SK-N-MC (cell line): ENCODE measurements at regions not wholly inside any gene's neighbourhood (a gene's known extent, or its start where the extent isn't known, plus 50 kb on each side); places are given as distances from the start of the nearest gene placed in this dataset.

ENCODE experiments used
- EZH2 ChIP-seq: fragments of 200-600 bp; sonication (generic); IDR thresholded peaks from one replicate; pipeline ENCODE4 v1.6.1; 2017; ENCODE audit warnings: antibody characterized with exemption
- POLR2AphosphoS5 ChIP-seq: IDR thresholded peaks from 2 replicates; pipeline ENCODE4 v1.6.1; 2012; ENCODE audit warnings: mild to moderate bottlenecking, low read depth, low read length, borderline replicate concordance

DNA sequence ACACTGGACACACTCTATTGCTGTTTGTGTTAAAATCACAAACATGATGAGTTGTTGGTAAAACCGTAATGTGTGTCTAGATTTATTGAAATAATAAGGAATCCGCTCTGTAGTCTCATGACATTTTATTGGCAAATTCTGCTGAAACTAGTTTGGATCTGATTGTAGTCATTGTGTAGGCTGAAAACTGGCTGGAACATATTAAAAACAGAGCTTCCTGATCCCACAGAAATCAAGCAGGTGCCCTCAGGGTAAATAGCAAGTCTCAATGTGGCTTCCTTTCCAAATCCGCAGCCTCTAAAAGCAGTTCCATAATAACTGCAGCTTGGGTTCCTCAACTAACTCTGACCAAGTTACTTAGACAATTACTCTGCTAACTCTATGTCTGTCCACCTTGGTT lies 427.5 kb upstream of the KIF2A start:
- TF ChIP-seq POLR2AphosphoS5 = peak; percentile 44; the same call in 1 of the 2 replicates
- no peak for TF ChIP-seq EZH2
